HEK293T (cell line): ENCODE measurements at regions not wholly inside any gene's neighbourhood (a gene's known extent, or its start where the extent isn't known, plus 50 kb on each side); places are given as distances from the start of the nearest gene placed in this dataset.

ENCODE experiments used
- CTCF ChIA-PET: fragments of 350-600 bp; formaldehyde crosslinking; extraction: SDS; loops from one replicate; lab custom pipeline; 2021; ENCODE audit warnings: antibody characterized with exemption, inconsistent platforms; lab: Yijun Ruan, JAX
- POLR2A ChIA-PET: fragments of 350-600 bp; formaldehyde crosslinking; extraction: SDS; loops from one replicate; lab custom pipeline; 2020; ENCODE audit warnings: antibody characterized with exemption, inconsistent platforms; lab: Yijun Ruan, JAX
- DNase-seq: peaks from one replicate; pipeline ENCODE4 v3.0.0; 2012; ENCODE audit warnings: mixed read lengths; ENCODE audit errors: extremely low spot score
- ARNT ChIP-seq: fragments of 450-650 bp; IDR thresholded peaks from 2 replicates; pipeline ENCODE4 v1.6.1; 2017; ENCODE audit warnings: mild to moderate bottlenecking
- BHLHE40 ChIP-seq: fragments of 450-650 bp; IDR thresholded peaks from 2 replicates; pipeline ENCODE4 v1.6.1; 2016; ENCODE audit warnings: mild to moderate bottlenecking, moderate library complexity, borderline replicate concordance
- CTBP1 ChIP-seq: fragments of 450-650 bp; IDR thresholded peaks from 2 replicates; pipeline ENCODE4 v1.6.1; 2016; ENCODE audit warnings: borderline replicate concordance
- L3MBTL2 ChIP-seq: fragments of 450-650 bp; conservative IDR thresholded peaks from 2 replicates; pipeline ENCODE4 v1.6.1; 2016; ENCODE audit warnings: mild to moderate bottlenecking
- LEF1 ChIP-seq: fragments of 450-650 bp; IDR thresholded peaks from 2 replicates; pipeline ENCODE4 v1.6.1; 2017; ENCODE audit warnings: mild to moderate bottlenecking, borderline replicate concordance
- PKNOX1 ChIP-seq: fragments of 450-650 bp; IDR thresholded peaks from 2 replicates; pipeline ENCODE4 v1.6.1; 2016

DNA sequence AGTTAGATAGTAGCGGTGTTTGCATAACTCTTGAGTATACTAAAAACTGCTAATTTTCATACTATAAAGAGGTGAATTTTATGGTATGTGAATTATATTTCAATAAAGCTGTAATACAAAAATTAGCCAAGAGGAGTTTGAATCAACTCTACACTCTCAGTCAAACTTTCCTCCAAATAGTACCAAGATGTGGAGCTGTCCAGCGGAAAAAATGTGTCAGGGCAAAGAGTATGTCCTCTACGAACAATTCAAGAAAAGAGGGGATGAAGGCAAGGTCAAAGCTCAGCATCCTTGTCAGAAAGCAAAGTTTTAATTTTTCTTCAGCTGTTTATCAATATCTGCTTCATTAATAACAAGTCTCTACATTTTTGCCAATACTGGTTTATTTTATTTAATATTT, 51.8 kb upstream of the CDC14C start:
- ChIA-PET CTCF (no interaction called here), POLR2A (no interaction called here)
- no peak for TF ChIP-seq BHLHE40
- no peak for TF ChIP-seq L3MBTL2
- TF ChIP-seq CTBP1: no peak
- no peak for TF ChIP-seq ARNT
- TF ChIP-seq PKNOX1: no peak
- TF ChIP-seq LEF1: no peak
- DNase-seq: no peak
